Ishikawa (cell line): ENCODE measurements at regions not wholly inside any gene's neighbourhood (a gene's known extent, or its start where the extent isn't known, plus 50 kb on each side); places are given as distances from the start of the nearest gene placed in this dataset.

ENCODE experiments used
- CEBPB ChIP-seq: IDR thresholded peaks from 2 replicates; pipeline ENCODE4 v1.6.1; 2012
- CREB1 ChIP-seq: IDR thresholded peaks from 2 replicates; pipeline ENCODE4 v1.6.1; 2012; ENCODE audit warnings: low read depth
- EGR1 ChIP-seq: IDR thresholded peaks from 2 replicates; pipeline ENCODE4 v1.6.1; 2012
- EP300 ChIP-seq: IDR thresholded peaks from 2 replicates; pipeline ENCODE4 v1.6.1; 2012; ENCODE audit warnings: borderline replicate concordance
- FOXM1 ChIP-seq: IDR thresholded peaks from 2 replicates; pipeline ENCODE4 v1.6.1; 2012; ENCODE audit warnings: low read depth, borderline replicate concordance
- NFIC ChIP-seq: IDR thresholded peaks from 2 replicates; pipeline ENCODE4 v1.6.1; 2012
- RAD21 ChIP-seq: IDR thresholded peaks from 2 replicates; pipeline ENCODE4 v1.6.1; 2012; ENCODE audit warnings: low read depth
- TAF1 ChIP-seq: IDR thresholded peaks from 2 replicates; pipeline ENCODE4 v1.6.1; 2012; ENCODE audit warnings: low read depth, mild to moderate bottlenecking
- TCF12 ChIP-seq: IDR thresholded peaks from 2 replicates; pipeline ENCODE4 v1.6.1; 2012; ENCODE audit warnings: low read depth
- TEAD4 ChIP-seq: IDR thresholded peaks from 2 replicates; pipeline ENCODE4 v1.6.1; 2012
- YY1 ChIP-seq: IDR thresholded peaks from 2 replicates; pipeline ENCODE4 v1.6.1; 2012; ENCODE audit warnings: low read depth
- ZBTB7A ChIP-seq: IDR thresholded peaks from 2 replicates; pipeline ENCODE4 v1.6.1; 2012; ENCODE audit warnings: low read depth
- TF ChIP-seq, protein P1 (sequence below): IDR thresholded peaks from 2 replicates; pipeline ENCODE4 v1.6.1; 2012; ENCODE audit warnings: low read depth, mild to moderate bottlenecking
- TF ChIP-seq, protein P2 (sequence below): IDR thresholded peaks from 2 replicates; pipeline ENCODE4 v1.6.1; 2012
- TF ChIP-seq, protein P3 (sequence below): IDR thresholded peaks from 2 replicates; pipeline ENCODE4 v1.6.1; 2012

DNA sequence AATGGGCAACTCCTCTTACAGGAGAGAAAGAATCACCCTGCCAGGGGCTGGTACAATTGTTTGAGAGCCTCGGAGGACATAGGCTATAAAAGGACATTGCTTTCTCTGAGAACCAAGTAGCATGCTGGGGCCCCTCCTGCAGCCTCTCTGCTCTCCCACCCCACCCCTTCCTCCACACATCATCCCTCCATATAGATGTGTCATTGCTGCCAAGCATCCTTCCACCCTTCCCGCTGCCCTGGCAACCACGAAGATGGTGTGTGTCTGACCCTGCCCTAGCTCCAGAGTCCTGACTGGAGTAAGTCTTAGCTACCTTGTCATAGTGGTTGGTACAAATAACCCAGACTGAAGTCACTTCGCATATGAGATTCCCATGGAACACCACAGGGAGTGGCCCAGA, 129.7 kb downstream of the SNX5 start:
- no peak for TF ChIP-seq CREB1

DNA sequence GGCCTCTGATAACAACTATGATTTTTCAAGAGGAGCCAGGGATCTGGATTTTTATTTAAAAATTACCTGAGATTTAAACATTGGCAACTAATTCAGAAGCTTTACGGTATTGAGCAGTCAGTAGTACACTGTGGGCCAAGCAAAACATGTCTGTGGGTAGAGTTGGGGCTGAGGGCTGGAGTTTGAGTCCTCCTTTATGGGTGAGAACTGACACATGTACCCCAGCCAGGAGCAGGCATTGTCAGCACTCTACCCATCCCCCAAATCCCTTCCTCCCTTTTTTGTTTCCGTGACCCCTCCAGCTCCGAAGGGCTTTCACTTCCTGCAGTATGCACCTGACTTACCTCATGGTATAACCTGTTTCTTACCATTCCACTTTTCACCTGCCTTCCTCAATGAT, 131.4 kb downstream of the SNX5 start:
- TF ChIP-seq FOXM1 (no peak), CREB1 (no peak), EP300 (no peak), ZBTB7A (no peak), YY1 (no peak), EGR1 (no peak), CEBPB (no peak), TCF12 (no peak), TEAD4 (no peak), RAD21 (no peak), NFIC (no peak), TAF1 (no peak)
- TF ChIP-seq, protein P1, sequence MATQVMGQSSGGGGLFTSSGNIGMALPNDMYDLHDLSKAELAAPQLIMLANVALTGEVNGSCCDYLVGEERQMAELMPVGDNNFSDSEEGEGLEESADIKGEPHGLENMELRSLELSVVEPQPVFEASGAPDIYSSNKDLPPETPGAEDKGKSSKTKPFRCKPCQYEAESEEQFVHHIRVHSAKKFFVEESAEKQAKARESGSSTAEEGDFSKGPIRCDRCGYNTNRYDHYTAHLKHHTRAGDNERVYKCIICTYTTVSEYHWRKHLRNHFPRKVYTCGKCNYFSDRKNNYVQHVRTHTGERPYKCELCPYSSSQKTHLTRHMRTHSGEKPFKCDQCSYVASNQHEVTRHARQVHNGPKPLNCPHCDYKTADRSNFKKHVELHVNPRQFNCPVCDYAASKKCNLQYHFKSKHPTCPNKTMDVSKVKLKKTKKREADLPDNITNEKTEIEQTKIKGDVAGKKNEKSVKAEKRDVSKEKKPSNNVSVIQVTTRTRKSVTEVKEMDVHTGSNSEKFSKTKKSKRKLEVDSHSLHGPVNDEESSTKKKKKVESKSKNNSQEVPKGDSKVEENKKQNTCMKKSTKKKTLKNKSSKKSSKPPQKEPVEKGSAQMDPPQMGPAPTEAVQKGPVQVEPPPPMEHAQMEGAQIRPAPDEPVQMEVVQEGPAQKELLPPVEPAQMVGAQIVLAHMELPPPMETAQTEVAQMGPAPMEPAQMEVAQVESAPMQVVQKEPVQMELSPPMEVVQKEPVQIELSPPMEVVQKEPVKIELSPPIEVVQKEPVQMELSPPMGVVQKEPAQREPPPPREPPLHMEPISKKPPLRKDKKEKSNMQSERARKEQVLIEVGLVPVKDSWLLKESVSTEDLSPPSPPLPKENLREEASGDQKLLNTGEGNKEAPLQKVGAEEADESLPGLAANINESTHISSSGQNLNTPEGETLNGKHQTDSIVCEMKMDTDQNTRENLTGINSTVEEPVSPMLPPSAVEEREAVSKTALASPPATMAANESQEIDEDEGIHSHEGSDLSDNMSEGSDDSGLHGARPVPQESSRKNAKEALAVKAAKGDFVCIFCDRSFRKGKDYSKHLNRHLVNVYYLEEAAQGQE, result no peak
- TF ChIP-seq, protein P2, sequence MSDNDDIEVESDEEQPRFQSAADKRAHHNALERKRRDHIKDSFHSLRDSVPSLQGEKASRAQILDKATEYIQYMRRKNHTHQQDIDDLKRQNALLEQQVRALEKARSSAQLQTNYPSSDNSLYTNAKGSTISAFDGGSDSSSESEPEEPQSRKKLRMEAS, result no peak
- TF ChIP-seq, protein P3, sequence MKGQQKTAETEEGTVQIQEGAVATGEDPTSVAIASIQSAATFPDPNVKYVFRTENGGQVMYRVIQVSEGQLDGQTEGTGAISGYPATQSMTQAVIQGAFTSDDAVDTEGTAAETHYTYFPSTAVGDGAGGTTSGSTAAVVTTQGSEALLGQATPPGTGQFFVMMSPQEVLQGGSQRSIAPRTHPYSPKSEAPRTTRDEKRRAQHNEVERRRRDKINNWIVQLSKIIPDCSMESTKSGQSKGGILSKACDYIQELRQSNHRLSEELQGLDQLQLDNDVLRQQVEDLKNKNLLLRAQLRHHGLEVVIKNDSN, result no peak

DNA sequence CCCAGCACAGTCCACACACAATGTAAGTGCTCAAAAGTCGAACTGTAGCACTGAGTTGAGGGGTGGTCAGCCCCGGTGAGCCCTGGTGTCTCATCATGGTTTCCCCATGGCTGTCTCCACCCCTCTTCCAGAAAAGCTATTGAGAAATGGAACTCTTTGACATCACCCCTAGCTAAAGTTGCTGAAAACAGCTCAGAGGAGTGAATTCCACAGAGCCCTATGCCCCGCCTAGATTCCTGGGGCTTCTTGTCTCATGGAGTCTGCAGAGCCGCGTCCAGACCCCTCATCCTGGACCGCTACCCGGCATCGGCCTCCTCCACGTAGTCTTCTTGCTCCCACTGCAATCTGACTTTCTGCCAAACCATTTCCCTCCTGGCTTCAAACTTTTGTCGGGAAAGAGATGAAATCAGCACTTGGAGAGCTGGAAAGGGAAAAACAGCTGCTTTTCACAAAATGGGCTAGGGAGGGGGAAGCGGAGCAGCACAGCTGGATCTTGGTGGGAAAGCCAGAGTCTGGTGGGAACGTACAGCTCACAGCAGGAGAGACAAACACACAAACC, 132.2 kb downstream of the SNX5 start:
- TF ChIP-seq EP300 (no peak), TEAD4 (no peak), YY1 (no peak), TAF1 (no peak), TCF12 (no peak), NFIC (no peak), ZBTB7A (no peak)
- TF ChIP-seq, protein P2, result no peak
- TF ChIP-seq, protein P1, result no peak

DNA sequence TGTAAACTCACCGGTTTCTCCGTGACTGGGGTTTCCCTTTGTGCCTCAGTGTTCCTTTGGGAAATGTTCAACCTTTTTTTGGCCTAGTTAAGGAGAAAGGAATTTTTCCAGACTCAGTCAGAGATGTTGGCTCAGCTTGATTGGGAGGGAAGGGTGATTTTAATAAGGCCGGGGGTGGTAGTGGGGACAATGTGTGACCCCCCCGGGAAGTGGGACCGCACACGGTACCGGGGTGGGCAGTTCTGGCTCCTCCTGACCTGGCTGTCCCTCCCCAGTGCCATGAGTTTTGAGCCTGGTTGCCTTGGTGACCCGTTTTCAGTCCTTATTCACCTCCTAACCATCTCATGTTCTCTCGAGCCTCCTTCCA, 132.7 kb downstream of the SNX5 start:
- TF ChIP-seq FOXM1 (no peak), EGR1 (no peak), YY1 (no peak)

DNA sequence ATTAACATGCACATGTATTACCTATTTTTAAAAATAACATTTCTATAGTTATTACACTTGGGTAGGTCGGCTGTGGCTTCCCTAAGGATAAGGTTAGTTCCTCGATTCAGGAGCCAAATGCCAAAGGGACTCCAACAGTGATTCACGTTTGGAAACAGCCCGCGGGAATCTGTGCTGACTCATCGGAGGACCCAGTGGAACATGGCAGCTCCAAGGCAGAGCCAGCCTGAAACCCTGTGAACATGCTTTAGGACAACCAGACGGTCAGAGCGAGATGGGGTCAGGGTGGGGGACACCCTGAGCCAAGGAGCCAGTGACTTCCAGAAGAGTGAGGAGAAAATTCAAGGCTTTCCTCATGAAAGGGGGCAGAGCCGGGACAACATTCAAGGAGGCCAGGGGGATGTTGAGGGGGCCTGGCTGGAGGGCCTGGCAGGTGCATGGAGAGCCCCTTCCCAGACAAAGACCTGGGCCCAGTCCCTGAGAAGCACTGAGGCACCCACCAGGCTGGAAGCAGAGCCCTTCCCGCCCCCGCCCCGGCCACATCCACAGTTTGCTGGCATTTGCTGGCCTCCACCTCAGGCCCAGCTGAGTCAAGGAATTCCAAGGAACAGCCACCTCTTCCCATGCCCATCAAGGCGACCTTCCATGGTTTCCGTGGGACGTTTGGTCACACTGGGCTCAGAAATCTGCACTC, 133.2 kb downstream of the SNX5 start:
- TF ChIP-seq, protein P1, result no peak
- TF ChIP-seq RAD21, result no peak
- no peak for TF ChIP-seq TAF1
- no peak for TF ChIP-seq CREB1
- TF ChIP-seq TCF12, result no peak
- no peak for TF ChIP-seq TEAD4

DNA sequence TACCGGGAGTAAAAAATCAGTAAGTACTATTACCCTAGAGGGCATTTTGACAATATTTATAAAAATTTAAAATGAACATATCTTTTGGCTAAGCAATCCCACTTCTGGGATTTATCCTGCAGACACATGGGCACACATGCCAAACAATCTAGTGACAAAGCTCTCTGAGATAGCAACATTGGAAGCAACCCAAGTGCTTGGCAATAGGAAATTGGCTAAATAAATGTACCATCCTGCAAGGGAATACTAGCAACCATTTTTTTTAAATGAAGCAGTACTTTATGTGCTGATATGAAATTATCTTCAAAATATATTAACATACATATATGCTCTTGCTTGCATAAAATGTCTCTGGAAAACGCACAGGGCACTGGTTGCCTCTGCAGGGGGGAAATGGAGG, 133.8 kb downstream of the SNX5 start:
- TF ChIP-seq RAD21 (no peak), CEBPB (no peak), EP300 (no peak), FOXM1 (no peak), YY1 (no peak), EGR1 (no peak), ZBTB7A (no peak), NFIC (no peak), CREB1 (no peak), TEAD4 (no peak)
- TF ChIP-seq, protein P3, result no peak
- TF ChIP-seq, protein P2, result no peak
